ENCODE measurements at regions not wholly inside any gene's neighbourhood (a gene's known extent, or its start where the extent isn't known, plus 50 kb on each side); places are given as distances from the start of the nearest gene placed in this dataset.

GRCh38 chr5:35483780-35484179 is 133.9 kb upstream of the SPEF2 start (continued):
- TF ChIP-seq SOX6 (IDR thresholded peaks at IDR 0.05), result no peak
- peak; percentile 76 for TF ChIP-seq SOX6 (CRISPR knock-in tag; IDR thresholded peaks at IDR 0.05)
- no peak for TF ChIP-seq SETDB1 (CRISPR knock-in tag; IDR thresholded peaks at IDR 0.05; ENCODE audit: borderline replicate concordance)
- no peak for TF ChIP-seq FUBP1 (CRISPR knock-in tag; IDR thresholded peaks at IDR 0.05; ENCODE audit: borderline replicate concordance)
- TF ChIP-seq HNRNPLL (IDR thresholded peaks at IDR 0.05; ENCODE audit: low read depth, low read length, poor library complexity, severe bottlenecking), result no peak
- no peak for TF ChIP-seq KAT7 (CRISPR knock-in tag; IDR thresholded peaks at IDR 0.05; ENCODE audit: borderline replicate concordance)
- 0 out of 2 replicates have a peak, but pooled peaks have one; percentile 29 for TF ChIP-seq TCF7L2 (IDR thresholded peaks at IDR 0.05; ENCODE audit: low read depth, low read length)
- no peak for TF ChIP-seq MAFG (CRISPR knock-in tag; IDR thresholded peaks at IDR 0.05)
- peak; percentile 82 for TF ChIP-seq FOXA3 (CRISPR knock-in tag; IDR thresholded peaks at IDR 0.05)
- TF ChIP-seq RFXAP (CRISPR knock-in tag; IDR thresholded peaks at IDR 0.05; ENCODE audit: borderline replicate concordance), result no peak
- no peak for TF ChIP-seq NFKB2 (CRISPR knock-in tag; IDR thresholded peaks at IDR 0.05; ENCODE audit: borderline replicate concordance)
- no peak for TF ChIP-seq ZNF501 (CRISPR knock-in tag; IDR thresholded peaks at IDR 0.05)
- peak; percentile 92 for TF ChIP-seq CEBPG (CRISPR knock-in tag; IDR thresholded peaks at IDR 0.05)
- no peak for TF ChIP-seq ZNF550 (CRISPR knock-in tag; IDR thresholded peaks at IDR 0.05; ENCODE audit: borderline replicate concordance)
- no peak for TF ChIP-seq FOXK2 (IDR thresholded peaks at IDR 0.05)
- no peak for TF ChIP-seq ETV6 (CRISPR knock-in tag; conservative IDR thresholded peaks at IDR 0.05)
- peak; percentile 58; the same call in 1 of the 2 replicates for TF ChIP-seq ZNF264 (CRISPR knock-in tag; IDR thresholded peaks at IDR 0.05)
- no peak for TF ChIP-seq ZNF20 (CRISPR knock-in tag; IDR thresholded peaks at IDR 0.05)
- no peak for TF ChIP-seq SMC3 (IDR thresholded peaks at IDR 0.05; ENCODE audit: low read length)
- peak; percentile 65; the same call in 1 of the 2 replicates for TF ChIP-seq MIER3 (CRISPR knock-in tag; IDR thresholded peaks at IDR 0.05; ENCODE audit: borderline replicate concordance)
- no peak for TF ChIP-seq YEATS2 (CRISPR knock-in tag; IDR thresholded peaks at IDR 0.05; ENCODE audit: borderline replicate concordance)
- TF ChIP-seq RERE (CRISPR knock-in tag; IDR thresholded peaks at IDR 0.05; ENCODE audit: low read depth), result no peak
- no peak for TF ChIP-seq ONECUT2 (CRISPR knock-in tag; IDR thresholded peaks at IDR 0.05)
- no peak for TF ChIP-seq ZNF775 (CRISPR knock-in tag; IDR thresholded peaks at IDR 0.05; ENCODE audit: borderline replicate concordance)
- TF ChIP-seq HDAC6 (IDR thresholded peaks at IDR 0.05; ENCODE audit: low read depth, low read length), result no peak
- no peak for TF ChIP-seq ZNF333 (CRISPR knock-in tag; IDR thresholded peaks at IDR 0.05; ENCODE audit: borderline replicate concordance)

All from HepG2 (cell line).